BJ (cell line): ENCODE measurements at regions not wholly inside any gene's neighbourhood (a gene's known extent, or its start where the extent isn't known, plus 50 kb on each side); places are given as distances from the start of the nearest gene placed in this dataset.

Source experiments
- CTCF ChIA-PET: fragments of 350-600 bp; formaldehyde crosslinking; extraction: SDS; loops from one replicate; lab custom pipeline; 2021; ENCODE audit warnings: antibody characterized with exemption, inconsistent platforms; lab: Yijun Ruan, JAX
- POLR2A ChIA-PET: fragments of 300-600 bp; sonication (Branson Sonifier 250); formaldehyde crosslinking; extraction: SDS; loops from one replicate; lab custom pipeline; 2021; ENCODE audit warnings: antibody characterized with exemption; lab: Charles Lee
- DNase-seq: peaks from one replicate; pipeline ENCODE4 v3.0.0-alpha.2; 2011; ENCODE audit warnings: low read depth
- H3K27me3 ChIP-seq: 2 replicates; pipeline ENCODE4 v1.6.0; 2011; ENCODE audit warnings: low read length; ENCODE audit not compliant: control insufficient read depth, insufficient read depth
- H3K36me3 ChIP-seq: 2 replicates; pipeline ENCODE4 v1.5.1; 2011; ENCODE audit warnings: low read length; ENCODE audit not compliant: control insufficient read depth, insufficient read depth
- H3K4me3 ChIP-seq: 2 replicates; pipeline ENCODE4 v1.5.1; 2011; ENCODE audit warnings: low read depth, mild to moderate bottlenecking, control low read depth, low read length
- CTCF ChIP-seq: IDR thresholded peaks from 2 replicates; pipeline ENCODE4 v1.5.1; 2011; ENCODE audit warnings: low read depth, mild to moderate bottlenecking, control low read depth, inconsistent platforms, low read length, moderate library complexity; ENCODE audit not compliant: insufficient read depth

GRCh38 chr13:87080100-87080779, 590.9 kb upstream of the SLITRK5 start:
- DNase-seq: no peak
- ChIA-PET CTCF (no interaction called here), POLR2A (no interaction called here)
- H3K36me3 ChIP-seq: no peaks in the 10 kb centered on the region
- TF ChIP-seq CTCF: no peak
- H3K4me3 ChIP-seq: no peak overlapping the region
- no peaks in the 10 kb centered on the region for H3K27me3 ChIP-seq

DNA sequence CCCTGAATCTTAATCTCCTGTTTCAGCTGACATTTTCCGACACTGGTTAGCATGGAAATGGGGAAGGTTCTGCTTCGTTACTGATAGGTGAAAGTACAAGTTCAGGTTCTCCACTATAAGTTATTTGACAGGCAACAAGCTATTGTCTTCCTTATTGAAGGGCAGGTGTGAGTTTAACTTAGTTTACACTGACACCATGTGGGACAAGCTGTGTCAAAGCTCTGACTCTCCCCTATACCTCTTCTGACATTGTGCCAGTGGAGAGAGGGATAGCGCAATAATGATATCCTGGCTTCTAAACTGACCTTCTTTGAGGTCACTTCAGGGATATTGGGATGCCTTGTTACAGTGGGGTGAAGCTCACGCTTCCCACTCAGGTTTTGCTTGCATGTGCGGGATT, 587.0 kb upstream of the SLITRK5 start:
- no peaks in the 10 kb centered on the region for H3K36me3 ChIP-seq
- no peaks in the 10 kb centered on the region for H3K27me3 ChIP-seq
- ChIA-PET CTCF (no interaction called here), POLR2A (no interaction called here)
- H3K4me3 ChIP-seq: no peak overlapping the region
- no peak for TF ChIP-seq CTCF
- no peak for DNase-seq

DNA sequence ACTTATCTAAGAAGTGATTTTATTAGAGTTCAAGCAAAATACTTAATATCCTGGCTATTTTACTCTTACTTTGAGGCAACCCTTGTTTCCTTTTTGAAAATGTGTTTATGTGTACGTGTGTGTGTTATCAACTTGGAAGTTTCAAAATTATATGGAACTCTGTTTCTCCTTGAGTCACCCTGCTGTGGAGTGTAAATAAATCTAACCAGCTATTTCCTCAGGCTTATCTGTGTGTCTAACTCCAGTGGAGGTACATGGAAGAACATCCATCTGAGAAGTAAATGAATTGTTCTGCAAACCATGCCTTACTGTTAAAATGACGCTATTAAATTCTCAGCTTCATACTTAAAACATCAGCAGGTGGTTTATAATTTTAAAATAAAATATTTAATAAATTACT, 583.4 kb upstream of the SLITRK5 start:
- Histone ChIP-seq H3K27me3 (no peaks in the 10 kb centered on the region), H3K36me3 (no peaks in the 10 kb centered on the region), H3K4me3 (no peak overlapping the region)
- no peak for TF ChIP-seq CTCF
- ChIA-PET POLR2A (no interaction called here), CTCF (no interaction called here)
- no peak for DNase-seq

- TF ChIP-seq CTCF: no peak
- ChIA-PET POLR2A (no interaction called here), CTCF (no interaction called here)
- Histone ChIP-seq H3K4me3 (no peak overlapping the region), H3K36me3 (no peaks in the 10 kb centered on the region), H3K27me3 (no peaks in the 10 kb centered on the region)
- DNase-seq: peak; percentile 40
These were observed 581.8 kb upstream of the SLITRK5 start for GRCh38 chr13:87089391-87089790.

DNA sequence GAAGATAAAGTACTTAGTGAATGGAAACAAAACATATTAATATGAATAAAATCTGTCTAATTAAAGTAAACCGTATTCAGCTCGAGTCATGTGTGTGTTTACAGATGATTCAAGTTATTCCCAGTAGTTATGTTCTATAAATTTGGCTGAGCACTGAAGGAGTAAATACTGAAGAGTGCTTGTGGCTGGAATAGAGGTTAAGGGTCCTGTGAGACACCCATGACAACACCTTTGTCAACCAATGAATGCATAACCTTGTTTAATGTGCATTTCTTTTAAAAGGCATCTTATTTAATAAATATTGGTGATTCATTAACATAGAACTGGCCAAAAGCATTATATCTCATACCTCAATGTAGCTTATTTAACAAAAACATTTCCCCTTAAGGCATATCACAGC, 577.8 kb upstream of the SLITRK5 start:
- no peak for TF ChIP-seq CTCF
- H3K4me3 ChIP-seq: no peak overlapping the region
- H3K36me3 ChIP-seq: no peaks in the 10 kb centered on the region
- CTCF ChIA-PET: no interaction called here
- no peaks in the 10 kb centered on the region for H3K27me3 ChIP-seq
- POLR2A ChIA-PET: no interaction called here
- DNase-seq: no peak
